DMS153 treated with DMSO at 0.1 percent for 48 hours (cell line): ENCODE measurements at regions not wholly inside any gene's neighbourhood (a gene's known extent, or its start where the extent isn't known, plus 50 kb on each side); places are given as distances from the start of the nearest gene placed in this dataset.
"Not testable (repeated sequence)": the region's sequence is repeated elsewhere in the genome, so short reads cannot be mapped to it uniquely, and the experiment has no call there.

Experiments
- DNase-seq: peaks from one replicate; lab custom pipeline; 2025; ENCODE audit not compliant: unreplicated experiment; lab: John Stamatoyannopoulos, UW

GRCh38 chr6:71007298-71007697 is 50.4 kb upstream of the B3GAT2 start:
- not testable (repeated sequence) for DNase-seq

GRCh38 chr6:71011871-71012371 is 55.1 kb upstream of the B3GAT2 start:
- no peak for DNase-seq

- DNase-seq = peak; percentile 76
Measured at GRCh38 chr6:71012866-71013469, 56.1 kb upstream of the B3GAT2 start.

DNA sequence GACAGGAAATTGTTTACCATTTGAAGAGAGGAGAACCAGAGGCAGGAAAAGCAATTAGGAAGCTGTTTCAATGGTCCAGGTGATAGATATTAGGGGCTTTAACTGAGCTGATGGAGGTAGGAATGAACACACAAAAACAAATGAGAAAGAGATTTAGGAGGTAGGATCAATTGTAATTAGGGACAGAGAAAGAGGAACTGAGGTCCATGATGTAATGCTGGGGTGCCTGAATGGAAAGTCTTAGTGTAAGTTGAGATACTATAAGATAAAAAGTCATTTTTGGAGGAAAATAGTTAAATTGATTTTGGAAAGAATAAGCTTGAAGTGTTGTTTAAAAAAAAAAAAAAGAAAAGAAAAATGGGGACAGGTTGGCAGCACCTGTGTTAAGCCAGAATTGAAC is 58.5 kb upstream of the B3GAT2 start:
- no peak for DNase-seq

DNA sequence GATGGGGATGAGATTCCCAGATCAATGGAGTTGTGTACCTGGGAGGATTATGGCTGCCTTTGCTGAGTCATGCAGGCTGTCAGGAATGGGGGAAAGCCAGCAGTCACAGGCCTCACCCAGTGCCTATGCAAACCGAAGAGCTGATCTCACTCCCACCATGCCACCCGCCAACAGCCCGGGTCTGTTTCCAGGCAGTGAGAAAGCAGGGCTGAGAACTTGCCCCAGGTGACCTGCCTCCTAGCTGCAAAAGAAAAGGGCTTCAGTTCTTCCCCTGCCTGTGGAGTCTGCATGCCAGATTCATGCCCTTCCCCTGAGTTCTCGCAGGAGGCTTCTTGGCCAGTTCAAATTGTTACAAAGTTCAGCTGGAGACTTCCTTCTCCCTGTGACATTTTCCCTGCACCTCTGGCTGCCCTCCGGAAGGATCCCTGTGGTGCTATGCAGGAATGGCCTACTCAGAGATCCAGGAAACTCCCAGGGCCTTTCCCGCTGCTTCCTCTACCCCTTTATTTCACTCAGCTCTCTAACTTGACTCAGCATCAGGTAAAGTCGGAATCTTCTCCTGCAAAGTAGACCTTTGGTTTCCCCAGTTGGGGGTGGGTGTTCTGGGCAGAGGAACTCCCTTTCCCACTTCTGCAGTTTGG is 71.5 kb upstream of the B3GAT2 start:
- DNase-seq = peak; percentile 23

DNA sequence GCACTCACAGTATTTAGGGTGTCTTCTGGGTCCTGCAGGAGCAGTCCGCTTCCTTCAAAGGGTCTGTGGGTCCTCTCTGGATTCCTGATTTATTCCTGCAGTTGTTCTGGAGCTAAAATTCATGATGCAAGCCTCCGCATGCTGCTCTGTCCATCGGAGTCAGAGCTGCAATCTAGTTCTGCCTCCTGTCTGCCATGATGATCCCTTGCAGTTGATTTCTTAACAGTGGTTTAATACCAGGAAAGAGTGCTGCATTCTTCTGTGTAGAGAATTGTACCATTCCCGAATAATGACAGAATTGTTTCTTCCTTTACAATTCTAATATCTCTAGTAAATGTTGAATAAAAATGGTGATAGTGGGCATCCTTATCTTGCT is 72.0 kb upstream of the B3GAT2 start:
- DNase-seq = no peak

- no peak for DNase-seq
Measured at GRCh38 chr6:71029555-71029954, 72.7 kb upstream of the B3GAT2 start.

- DNase-seq = no peak
Measured at GRCh38 chr6:71031912-71032311, 75.1 kb upstream of the B3GAT2 start.

DNA sequence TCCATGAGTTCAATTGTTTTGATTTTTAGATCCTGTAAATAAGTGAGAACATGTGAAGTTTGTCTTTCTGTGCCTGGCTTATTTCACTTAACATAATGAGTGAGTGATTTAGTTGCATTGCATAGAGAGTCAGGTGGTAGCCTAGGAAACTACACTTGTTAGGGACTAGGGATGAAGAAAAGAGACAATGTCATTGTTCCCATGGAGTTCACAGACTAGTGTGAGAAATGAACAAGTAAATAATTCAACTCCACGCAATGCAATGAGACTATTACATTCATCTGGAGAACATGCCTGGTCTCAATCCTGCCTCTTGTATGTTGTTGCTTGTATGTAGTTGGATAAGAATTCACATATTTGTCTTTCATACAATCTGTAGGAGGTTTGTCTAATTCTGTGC is 76.3 kb upstream of the B3GAT2 start:
- DNase-seq = no peak

GRCh38 chr6:71033890-71034289 is 77.0 kb upstream of the B3GAT2 start:
- DNase-seq = no peak

- DNase-seq = no peak
Measured at GRCh38 chr6:71034563-71035345, 77.9 kb upstream of the B3GAT2 start.

GRCh38 chr6:71035871-71036270 is 79.0 kb upstream of the B3GAT2 start:
- no peak for DNase-seq

GRCh38 chr6:71038711-71039344 is 82.0 kb upstream of the B3GAT2 start:
- no peak for DNase-seq

- DNase-seq = no peak
Measured at GRCh38 chr6:71040043-71040442, 83.2 kb upstream of the B3GAT2 start.

DNA sequence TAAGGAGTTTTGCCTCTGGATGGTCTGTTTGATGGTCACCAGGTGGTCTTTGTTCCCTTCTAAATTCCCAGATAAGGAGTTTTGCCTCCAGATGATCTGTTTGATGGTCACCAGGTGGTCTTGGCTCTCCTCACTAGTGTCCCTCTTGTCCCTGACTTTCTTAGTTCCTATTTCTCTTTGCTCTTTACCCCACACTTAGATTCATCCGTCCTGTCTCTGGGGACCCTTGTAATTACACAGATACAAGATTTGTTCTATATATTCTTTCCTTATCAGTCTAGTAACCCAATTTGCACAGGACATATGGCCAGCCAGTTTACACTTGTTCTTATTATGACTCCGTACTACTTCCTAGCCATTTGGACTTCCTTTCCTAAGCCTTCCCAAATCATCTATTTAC is 84.0 kb upstream of the B3GAT2 start:
- DNase-seq = no peak

DNA sequence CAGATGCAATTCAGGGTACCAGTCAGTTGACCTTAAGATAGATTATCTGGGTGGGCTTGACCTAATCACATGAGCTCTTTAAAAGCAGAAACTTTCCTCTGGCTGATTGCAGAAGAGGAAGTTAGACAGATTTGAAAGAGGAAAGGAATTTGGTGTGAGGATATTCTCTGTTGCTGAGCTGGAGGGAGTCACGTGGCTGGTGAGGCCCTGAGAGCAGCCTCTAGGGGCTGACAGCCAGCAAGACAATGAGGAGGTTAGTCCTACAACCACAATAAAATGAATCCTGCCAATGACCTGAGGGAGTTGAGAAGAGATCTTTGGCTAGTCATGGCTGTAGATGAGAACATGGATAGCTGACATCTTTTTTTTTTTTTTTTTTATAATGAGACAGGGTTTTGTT is 87.0 kb upstream of the B3GAT2 start:
- no peak for DNase-seq

DNA sequence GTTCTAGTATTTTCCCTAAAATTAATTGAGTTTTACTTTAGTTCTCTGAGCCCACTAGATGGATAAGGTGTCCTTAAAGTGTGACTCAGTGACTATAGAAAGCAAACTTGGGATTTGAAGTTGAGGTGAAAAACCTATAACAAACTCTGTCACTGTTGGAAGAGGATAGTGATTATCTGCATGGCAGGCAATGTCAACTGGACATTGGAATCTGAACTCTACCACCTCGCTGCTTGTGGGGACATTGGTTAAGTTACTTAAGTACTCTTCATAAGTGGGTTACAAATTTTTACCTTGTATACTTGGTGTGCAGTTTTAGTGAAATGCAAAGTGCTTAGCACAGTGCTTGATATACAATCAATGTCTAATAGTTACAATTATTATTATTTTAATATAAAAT is 87.9 kb upstream of the B3GAT2 start:
- DNase-seq = no peak

GRCh38 chr6:71045296-71045695 is 88.4 kb upstream of the B3GAT2 start:
- no peak for DNase-seq

DNA sequence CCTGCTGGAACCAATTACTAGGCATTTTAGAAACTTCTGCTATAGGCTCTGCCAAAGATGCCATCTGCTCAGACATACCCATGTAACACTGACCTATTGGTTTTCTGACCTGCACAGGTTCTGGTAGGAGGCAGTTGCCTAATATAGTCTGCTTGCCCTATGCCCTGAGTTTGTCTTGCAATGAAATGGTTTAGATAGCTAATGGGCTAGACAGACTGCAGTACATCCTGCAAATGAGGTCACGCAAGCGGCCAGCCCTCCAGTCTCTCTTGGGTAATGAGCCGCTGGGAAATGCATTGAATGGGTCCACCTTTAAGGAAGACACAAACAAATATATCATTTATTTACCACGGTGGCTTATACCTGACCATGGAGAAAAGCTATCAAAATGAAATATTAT is 90.6 kb upstream of the B3GAT2 start:
- no peak for DNase-seq

GRCh38 chr6:71048320-71049164 is 91.7 kb upstream of the B3GAT2 start:
- DNase-seq = no peak
